ENCODE measurements at regions not wholly inside any gene's neighbourhood (a gene's known extent, or its start where the extent isn't known, plus 50 kb on each side); places are given as distances from the start of the nearest gene placed in this dataset.

- in situ Hi-C loops (cut with MboI; ENCODE audit: low sequenced_read_pairs): no loop called here
- H3K56ac ChIP-seq (ENCODE audit: extremely low read depth, insufficient read depth, low read length): no peak overlapping the region
- H3K36me3 ChIP-seq (ENCODE audit: control insufficient read depth, insufficient read depth, low read length): no peaks in the 10 kb centered on the region
- no peak overlapping the region for H2BK120ac ChIP-seq (ENCODE audit: low read depth, low read length)
- no peak overlapping the region for H3K18ac ChIP-seq (ENCODE audit: low read depth, low read length)
- no peak overlapping the region for H3K27ac ChIP-seq (ENCODE audit: insufficient read depth, low read length)
- no peaks in the 10 kb centered on the region for H4K20me1 ChIP-seq (ENCODE audit: insufficient read depth, low read length)
- ChIA-PET CTCF (no interaction called here), POLR2A (ENCODE audit: unreplicated experiment) (no interaction called here)
- no peak overlapping the region for H3K9ac ChIP-seq (ENCODE audit: low read depth, low read length)
- no peak overlapping the region for H3K4me3 ChIP-seq (ENCODE audit: insufficient read depth, low read depth, low read length)
- no peaks in the 10 kb centered on the region for H3K9me1 ChIP-seq (ENCODE audit: insufficient read depth, low read length)
- H2BK5ac ChIP-seq (ENCODE audit: low read depth, low read length, poor library complexity, severe bottlenecking): no peak overlapping the region
- TF ChIP-seq POLR2A (IDR thresholded peaks at IDR 0.05; ENCODE audit: low read depth, low read length) (no peak), MAZ (IDR thresholded peaks at IDR 0.05; ENCODE audit: borderline replicate concordance, low read depth, low read length) (no peak), RCOR1 (IDR thresholded peaks at IDR 0.05; ENCODE audit: insufficient replicate concordance, low read length) (no peak), MXI1 (IDR thresholded peaks at IDR 0.05; ENCODE audit: borderline replicate concordance, low read depth, low read length) (no peak), RAD21 (IDR thresholded peaks at IDR 0.05; ENCODE audit: low read length) (no peak), CTCF (conservative IDR thresholded peaks at IDR 0.05; ENCODE audit: low read depth, low read length) (no peak), NFE2L2 (IDR thresholded peaks at IDR 0.05; ENCODE audit: low read depth, low read length) (no peak), BHLHE40 (IDR thresholded peaks at IDR 0.05; ENCODE audit: low read depth, low read length) (no peak), CEBPB (IDR thresholded peaks at IDR 0.05; ENCODE audit: low read depth, low read length) (no peak), CHD1 (IDR thresholded peaks at IDR 0.05; ENCODE audit: low read depth, low read length) (no peak), RFX5 (IDR thresholded peaks at IDR 0.05; ENCODE audit: low read depth, low read length) (no peak), FOS (IDR thresholded peaks at IDR 0.05; ENCODE audit: low read depth, low read length) (no peak), USF2 (IDR thresholded peaks at IDR 0.05; ENCODE audit: low read depth, low read length) (no peak), SMC3 (IDR thresholded peaks at IDR 0.05; ENCODE audit: low read depth, low read length) (no peak), MAFK (IDR thresholded peaks at IDR 0.05; ENCODE audit: low read depth, low read length) (no peak)
- TF ChIP-seq, protein P1, sequence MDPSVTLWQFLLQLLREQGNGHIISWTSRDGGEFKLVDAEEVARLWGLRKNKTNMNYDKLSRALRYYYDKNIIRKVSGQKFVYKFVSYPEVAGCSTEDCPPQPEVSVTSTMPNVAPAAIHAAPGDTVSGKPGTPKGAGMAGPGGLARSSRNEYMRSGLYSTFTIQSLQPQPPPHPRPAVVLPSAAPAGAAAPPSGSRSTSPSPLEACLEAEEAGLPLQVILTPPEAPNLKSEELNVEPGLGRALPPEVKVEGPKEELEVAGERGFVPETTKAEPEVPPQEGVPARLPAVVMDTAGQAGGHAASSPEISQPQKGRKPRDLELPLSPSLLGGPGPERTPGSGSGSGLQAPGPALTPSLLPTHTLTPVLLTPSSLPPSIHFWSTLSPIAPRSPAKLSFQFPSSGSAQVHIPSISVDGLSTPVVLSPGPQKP (IDR thresholded peaks at IDR 0.05; ENCODE audit: borderline replicate concordance, low read depth, low read length): no peak
- no peak overlapping the region for H2AK5ac ChIP-seq (ENCODE audit: low read depth, low read length)
- ATAC-seq (ENCODE audit: low read depth) (no peak), DNase-seq (no peak)
- BruUV-seq (replicated peaks): no TSS peak
- H3K9me3 ChIP-seq (ENCODE audit: control insufficient read depth, insufficient read depth, low read length): peaks cover 6% of the 10 kb centered on the region
- no peak overlapping the region for H3K4ac ChIP-seq (ENCODE audit: low read depth, low read length)
- no peak overlapping the region for H3K4me2 ChIP-seq (ENCODE audit: low read depth, low read length)
- H3K14ac ChIP-seq (replicated peaks; ENCODE audit: low read depth, low read length): no peak overlapping the region
- H3K4me1 ChIP-seq (ENCODE audit: control insufficient read depth, insufficient read depth, low read length): no peaks in the 10 kb centered on the region
- H4K91ac ChIP-seq (ENCODE audit: insufficient read depth, low read depth, low read length): no peak overlapping the region
- no peak overlapping the region for H4K8ac ChIP-seq (ENCODE audit: low read depth in 2 of 2, low read length in 2 of 2)
- intact Hi-C loops (cut with micrococcal nuclease): no loop called here
- no peak overlapping the region for H2BK20ac ChIP-seq (ENCODE audit: low read depth, low read length)
- no peaks in the 10 kb centered on the region for H3K27me3 ChIP-seq (ENCODE audit: control insufficient read depth, insufficient read depth, low read length)
- no peak overlapping the region for H2BK15ac ChIP-seq (ENCODE audit: low read depth, low read length)
- dilution Hi-C loops (cut with HindIII; ENCODE audit: low sequenced_read_pairs, unreplicated experiment): no loop called here
- 50% methylated on average over 1 of the region's 3 CpGs; no CpG with 5 or more reads in 1 of the 2 experiments for WGBS, 2 experiments (ENCODE audit: extremely low coverage in 2 of 2, insufficient read length in 1 of 2)
- H3K79me1 ChIP-seq (ENCODE audit: low read depth in 1 of 2, low read length in 2 of 2): no peaks in the 10 kb centered on the region
- H2AFZ ChIP-seq (replicated peaks; ENCODE audit: low read length, poor library complexity): no peak overlapping the region
- no peak overlapping the region for H3K23ac ChIP-seq (ENCODE audit: low read depth, low read length)
- no peak overlapping the region for H2AK9ac ChIP-seq (replicated peaks; ENCODE audit: low read depth, low read length, poor library complexity)
- H4K5ac ChIP-seq (ENCODE audit: low read depth, low read length): no peak overlapping the region
Measured at GRCh38 chr10:109616359-109616980, 306.8 kb downstream of the XPNPEP1 start.

Data from IMR-90 (cell line).